Endothelial cell of hepatic sinusoid (primary cell): ENCODE measurements at regions not wholly inside any gene's neighbourhood (a gene's known extent, or its start where the extent isn't known, plus 50 kb on each side); places are given as distances from the start of the nearest gene placed in this dataset.

ENCODE experiments used
- in situ Hi-C: cut with HindIII; loops from 2 replicates; pipeline ENCODE4 v1.10.0; 2017; ENCODE audit warnings: low sequenced_read_pairs

DNA sequence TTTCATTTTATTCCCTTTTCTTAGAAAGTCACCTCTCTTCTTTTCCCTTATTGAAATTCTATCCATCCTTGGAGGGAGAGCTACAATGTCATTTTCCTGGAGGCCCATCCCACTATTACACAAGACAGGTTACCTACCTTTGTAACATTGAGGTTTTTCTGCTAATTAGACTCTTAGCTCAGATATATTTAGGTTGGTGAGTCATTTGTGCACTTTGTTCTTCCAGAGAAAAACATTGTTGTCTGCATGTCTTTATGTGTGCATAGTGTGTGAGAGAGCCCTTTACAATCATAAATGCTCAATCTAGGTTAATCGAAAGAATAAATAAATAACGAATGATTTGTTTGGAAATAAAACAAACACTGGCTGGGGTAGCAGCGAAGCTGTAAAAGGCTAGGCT, 191.8 kb downstream of the DACT1 start:
- in situ Hi-C loops, result no loop called here

DNA sequence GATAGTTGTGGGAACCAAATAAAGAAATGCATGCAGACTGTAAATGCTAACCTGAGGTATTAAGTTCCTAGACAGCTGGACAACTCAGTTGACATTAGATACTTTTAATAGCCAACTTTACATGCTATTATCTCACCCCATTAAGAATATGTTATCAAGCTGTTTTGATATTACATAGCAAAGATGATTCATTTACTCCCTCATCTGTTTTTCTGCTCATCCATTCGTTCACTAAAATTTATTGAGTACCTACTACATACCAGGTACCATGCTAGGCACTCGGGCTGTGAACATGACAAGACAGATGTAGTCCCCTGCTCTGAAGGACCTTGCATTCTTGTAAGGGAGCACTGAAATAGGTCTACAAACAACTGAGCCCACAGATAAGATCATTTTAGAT, 192.4 kb downstream of the DACT1 start:
- in situ Hi-C loops, result no loop called here

DNA sequence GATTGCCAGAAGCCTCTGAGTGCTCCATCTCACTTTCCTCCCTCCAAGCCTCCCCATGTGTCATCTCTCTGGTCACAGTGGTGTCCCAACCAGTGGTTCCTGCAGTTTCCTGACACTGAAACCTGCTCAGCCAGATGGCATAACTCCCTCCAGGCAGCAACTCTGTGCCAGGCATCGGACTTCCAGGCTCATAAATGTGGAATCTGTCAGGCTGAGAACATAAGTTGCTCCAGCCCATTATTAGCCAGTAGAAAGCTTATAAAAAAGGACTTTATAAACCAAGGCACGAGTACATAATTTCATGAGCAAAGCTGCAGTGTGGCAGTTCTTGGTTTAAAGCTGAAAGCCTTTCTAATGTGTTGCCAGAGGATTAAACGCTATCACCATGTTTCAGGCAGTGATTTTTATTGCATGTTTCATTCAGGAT, 194.3 kb downstream of the DACT1 start:
- in situ Hi-C loops, result no loop called here

DNA sequence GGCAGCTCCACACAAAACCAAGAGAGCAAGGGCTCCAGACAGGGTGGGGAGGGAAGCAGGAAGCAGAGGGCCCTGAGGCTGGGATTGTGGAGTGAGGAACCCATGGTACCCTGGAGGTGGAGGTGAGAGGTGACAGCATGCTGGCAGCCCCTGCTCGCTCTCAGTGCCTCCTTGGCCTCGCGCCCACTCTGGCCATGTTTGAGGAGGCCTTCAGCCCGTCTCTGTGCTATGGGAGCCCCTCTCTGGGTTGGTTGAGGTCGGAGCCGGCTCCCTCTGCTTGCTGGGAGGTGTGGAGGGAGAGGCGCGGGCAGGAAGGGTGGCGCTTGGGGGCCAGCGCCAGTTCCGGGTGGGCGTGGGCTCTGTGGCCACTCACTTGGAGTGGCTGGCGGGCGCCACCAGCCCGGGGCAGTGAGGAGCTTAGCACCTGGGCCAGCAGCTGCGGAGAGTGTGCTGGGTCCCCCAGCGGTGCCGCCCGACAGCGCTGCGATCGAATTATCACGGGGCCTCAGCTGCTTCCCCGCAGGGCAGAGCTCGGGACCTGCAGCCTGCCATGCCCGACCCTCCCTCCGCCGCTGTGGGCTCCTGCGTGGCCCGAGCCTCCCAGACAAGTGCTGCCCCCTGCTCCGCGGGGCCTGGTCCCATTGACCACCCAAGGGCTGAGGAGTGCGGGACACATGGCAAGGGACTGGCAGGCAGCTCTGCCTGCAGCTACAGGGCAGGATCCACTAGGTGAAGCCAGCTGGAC, 196.0 kb downstream of the DACT1 start:
- in situ Hi-C loops, result no loop called here

DNA sequence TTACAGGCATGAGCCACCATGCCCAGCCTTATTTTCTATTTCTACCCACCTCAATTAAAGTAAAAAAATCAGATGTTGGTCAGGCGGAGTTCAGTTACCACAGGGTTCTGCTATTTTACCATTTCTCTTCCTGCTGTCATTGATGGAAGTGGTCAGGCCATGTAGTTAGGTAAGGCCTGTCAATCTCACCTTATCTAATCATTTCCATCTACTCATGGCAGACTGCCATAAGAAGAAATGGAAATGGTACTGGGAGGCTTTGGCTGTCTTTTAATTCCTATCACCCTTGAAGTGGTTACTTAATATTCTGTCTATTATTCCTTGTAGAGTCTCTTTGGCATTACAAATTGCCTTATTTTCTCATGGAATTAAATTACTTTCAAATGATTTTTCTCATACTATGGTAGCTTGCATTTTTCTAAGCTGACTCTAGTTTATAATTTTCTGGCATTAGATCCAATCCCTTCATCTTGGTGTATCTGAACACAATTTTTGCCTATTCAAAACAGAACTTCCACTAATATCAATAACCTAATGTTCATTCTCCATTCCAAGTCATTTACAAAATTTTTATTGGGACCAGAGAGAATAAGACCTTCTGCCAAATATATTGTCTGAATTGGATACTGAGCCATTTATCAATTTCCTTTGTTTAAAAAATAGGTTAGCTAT, 198.7 kb downstream of the DACT1 start:
- in situ Hi-C loops, result no loop called here

DNA sequence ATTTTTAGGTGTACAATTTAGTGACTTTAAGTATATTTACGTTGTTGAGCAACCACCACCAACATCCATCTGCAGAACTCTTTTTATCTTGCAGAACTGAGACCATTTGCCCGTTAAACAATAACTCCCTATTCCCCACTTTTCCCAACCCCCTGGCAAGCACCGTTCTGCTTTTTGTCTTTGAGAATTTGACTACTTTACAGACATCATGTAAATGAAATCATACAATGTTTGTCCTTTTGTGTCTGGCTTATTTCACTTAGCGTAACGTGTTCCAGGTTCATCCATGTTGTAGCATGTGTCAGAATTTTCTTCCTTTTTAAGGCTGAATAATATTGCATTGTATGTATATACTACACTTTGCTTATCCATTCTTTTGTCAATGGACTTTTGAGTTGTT, 201.5 kb downstream of the DACT1 start:
- in situ Hi-C loops, result no loop called here

DNA sequence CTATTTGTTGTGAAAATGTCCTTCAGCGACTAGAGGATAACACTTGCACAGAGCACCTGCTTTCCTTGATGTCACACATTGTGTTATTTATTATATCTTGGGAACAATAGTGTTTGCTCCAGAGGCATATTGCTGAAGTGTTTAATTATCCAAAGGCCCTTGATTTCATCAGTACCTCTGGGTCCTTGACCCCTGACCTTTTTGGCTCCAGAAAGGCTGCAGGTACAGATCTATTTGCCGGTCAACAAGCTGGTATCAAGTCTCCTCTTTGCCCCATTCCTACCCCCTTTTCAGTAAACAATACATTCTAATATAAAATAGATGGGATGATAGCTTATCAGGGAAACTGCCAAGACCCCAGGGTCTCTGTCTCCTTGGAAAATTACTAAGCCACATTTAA, 206.8 kb downstream of the DACT1 start:
- in situ Hi-C loops, result no loop called here

DNA sequence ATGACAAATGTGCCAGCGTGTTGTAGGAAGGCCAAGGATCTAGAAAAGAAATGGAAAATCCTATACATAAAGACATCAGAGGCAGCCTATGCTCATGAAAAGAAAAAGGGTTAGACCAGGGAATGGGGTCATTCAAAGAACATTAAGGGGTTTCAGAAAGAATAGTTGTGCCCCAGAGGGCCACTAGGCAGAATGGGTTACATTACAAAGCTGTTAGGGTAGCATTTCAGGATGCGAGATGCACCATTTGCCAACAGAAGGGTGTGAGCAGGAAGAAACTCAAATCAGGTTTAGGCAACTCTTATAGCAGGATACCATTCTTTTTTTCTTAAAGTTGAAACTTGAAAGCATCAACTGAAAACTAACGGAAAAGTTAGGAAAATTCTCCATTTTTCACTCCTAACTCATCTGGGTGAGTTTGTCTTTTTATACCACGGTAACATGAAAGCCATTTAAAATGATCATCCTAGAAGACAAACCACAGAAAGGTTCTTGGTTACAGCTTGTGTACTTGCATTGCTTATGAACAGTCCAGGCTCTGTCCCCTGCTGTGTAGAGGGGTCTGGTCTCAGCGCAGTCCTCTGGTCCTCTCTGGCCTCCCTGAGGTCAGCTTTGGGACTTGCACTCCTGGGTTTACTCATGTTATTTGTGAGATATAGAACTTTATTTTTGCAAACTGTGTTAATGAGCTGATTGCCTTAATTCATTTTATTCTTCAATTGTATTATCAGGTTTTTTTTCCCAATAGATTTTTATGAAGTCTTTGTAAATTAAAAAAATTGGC, 209.1 kb downstream of the DACT1 start:
- in situ Hi-C loops, result no loop called here

DNA sequence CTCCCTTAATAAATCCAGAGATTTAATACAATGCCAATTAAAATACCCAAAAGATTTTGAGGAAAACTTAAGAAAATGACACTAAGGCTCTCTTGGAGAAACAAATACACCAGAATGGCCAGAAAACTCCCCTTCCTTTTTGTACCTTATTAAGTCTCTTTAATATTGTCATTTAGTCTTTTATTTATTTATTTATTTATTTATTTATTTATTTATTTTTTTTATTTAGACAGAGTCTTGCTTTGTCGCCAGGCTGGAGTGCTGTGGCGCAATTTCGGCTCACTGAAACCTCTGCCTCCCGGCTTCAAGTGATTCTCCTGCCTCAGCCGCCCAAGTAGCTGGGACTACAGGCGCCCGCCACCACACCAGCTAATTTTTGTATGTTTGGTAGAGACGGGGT, 210.6 kb downstream of the DACT1 start:
- in situ Hi-C loops, result no loop called here

DNA sequence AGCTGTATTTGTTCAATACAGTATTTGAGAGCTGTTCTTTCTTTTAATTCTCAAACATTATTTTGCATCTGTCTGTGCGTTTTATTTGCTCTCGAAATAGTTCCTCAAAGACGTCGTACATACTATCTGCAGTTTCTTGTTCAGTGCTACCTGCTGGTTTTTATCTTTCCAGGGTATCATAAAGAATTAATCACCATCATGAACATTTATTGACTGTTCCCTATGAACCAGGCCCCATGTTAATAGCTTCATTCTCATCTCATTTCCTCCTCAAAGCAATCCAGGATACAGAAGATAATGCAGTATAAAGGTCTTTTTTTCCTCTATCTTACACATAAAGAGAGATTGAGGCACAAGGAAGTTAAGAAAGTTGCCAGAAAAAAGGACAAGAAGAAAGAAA, 211.8 kb downstream of the DACT1 start:
- in situ Hi-C loops, result no loop called here

DNA sequence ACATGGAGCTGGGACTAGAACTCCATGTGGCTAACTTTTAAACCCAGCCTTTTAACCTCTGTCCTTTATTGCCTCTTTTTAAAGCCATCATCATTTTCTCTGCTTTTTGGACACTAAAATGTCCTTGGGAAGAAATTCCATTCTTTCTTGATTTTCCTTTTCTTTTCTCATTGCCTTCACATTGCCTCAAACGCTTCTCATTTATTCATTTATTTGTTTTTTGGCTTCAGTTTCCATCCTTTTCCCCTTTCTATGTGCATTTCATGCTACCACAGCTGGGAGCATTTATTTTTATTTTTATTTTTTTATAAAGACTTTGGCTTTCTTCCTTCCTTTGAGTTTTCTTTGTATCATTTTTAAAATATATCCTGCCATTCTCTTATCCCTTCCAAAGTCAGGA, 212.2 kb downstream of the DACT1 start:
- in situ Hi-C loops, result no loop called here

DNA sequence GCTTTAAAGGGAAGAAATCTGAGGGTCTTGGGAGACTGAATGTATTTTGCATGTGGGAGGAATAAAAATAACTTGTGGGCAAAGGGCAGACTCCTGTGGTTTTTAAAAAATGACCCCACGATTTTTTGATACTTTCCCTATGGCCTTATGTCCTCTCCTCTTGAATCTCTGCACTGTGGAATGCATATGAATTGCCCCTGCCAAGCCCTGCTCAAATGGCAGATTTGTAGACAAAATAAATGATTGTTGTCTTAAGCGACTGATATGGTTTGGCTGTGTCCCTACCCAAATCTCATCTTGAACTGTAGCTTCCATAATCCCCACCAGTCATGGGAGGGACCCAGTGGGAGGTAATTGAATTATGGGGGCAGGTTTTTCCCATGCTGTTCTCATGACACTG, 223.8 kb downstream of the DACT1 start:
- in situ Hi-C loops, result loop anchor here (5.0 kb wide), 2 partner anchors 39 to 51 kb away; no protein-coding TSS in a partner anchor

DNA sequence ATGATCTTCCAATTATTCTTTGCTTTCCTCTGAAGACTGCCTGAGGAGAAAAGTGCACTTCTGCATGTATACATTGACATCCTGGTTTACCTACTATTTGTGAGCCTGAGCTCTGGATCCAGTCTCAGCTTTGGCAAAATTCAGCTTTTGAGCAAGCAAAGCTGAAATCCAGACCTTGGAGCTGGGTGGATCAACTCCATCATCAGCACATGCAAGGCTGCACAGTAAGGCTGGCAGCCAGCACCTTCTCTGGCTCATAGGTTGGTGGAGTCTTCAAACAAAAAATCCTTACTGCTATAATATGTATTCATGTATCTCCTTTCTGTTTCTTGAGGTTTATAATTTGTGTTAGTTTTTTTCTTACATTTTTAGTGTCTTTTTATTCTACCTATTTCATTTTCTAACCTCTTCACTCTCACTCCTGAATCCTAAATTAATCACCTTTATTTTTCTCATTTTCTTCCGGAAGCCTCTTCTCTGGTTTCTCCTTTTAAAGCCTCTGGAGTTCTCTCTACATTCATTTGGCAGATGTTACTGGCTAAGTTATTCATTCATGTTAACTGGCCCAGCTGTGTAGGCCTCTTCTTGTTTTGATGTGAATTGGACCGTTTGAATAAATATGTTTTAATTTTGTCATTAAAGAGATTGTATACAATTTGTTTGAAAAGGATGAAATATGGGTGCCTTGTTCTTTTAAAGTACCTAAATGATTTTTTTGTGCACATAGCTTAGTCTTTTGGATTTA, 224.8 kb downstream of the DACT1 start:
- in situ Hi-C loops, result loop anchor here (5.0 kb wide), 2 partner anchors 40 to 50 kb away; no protein-coding TSS in a partner anchor

DNA sequence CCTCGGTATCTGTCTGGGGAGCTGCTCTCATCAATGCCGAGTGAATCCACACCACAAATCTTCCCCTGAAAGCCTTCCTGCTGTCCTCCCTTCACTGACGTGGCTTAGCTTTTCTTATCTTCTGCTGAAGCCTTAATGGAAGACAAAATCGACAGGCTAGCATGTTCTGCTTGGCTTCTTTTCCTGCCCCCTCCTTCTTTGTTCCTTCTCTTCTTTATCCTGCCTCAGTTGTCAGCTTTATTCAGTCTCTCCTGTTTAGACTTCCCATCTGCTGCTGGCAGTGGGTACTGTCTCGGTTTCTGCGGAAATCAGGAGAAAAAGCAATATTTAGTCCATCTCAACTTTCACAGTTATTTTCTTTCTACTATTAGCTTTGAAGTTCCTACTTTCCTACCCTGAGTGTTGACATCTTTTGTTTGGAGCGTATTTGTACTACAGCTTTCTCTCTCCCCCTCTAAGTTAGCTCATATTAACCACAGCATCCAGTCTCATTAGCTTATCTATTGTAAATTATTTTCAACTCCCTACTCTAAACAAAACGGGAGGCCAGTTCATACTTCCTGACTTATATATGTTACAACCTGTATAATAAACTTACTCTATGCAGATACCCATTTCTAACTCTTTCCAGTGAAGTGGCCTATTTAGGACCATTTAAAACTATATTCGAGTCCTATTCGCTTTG, 226.0 kb downstream of the DACT1 start:
- in situ Hi-C loops, result loop anchor here (5.0 kb wide), 2 partner anchors 42 to 48 kb away; no protein-coding TSS in a partner anchor

DNA sequence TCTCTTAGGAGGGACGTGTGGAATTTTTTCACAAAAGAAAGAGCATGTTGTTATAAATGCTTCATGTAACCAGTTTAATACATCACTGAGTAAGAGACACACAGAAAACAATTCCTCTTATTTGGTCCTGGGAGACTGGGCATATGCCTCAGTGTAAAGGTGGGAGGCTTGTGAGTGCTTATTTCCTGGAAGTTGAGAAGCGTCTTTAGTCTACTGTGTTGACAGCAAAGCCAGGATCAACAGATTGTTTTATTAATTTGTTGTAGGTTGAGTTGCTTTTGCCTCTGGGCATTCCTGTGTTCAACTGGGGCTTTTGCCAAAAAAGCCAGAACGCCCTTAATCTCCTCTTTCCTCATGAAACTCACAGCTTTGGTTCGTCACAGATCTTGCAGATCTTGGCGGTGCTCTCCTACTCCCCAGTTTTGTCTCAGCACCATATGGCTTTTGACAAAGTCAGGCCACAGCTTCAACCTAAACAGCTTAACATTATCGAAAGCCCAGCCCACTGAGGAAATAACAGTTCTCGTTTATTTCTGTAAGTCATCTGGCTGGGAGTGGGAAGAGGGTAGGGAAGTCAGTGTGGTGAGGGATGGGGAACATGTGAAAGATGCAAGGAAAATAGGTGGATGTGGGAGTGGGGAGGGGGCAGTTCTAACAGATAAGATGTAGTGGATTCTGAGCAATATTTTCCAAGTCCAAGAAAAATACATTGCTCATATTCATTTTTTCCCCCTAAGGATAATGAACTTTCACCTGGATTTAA, 227.2 kb downstream of the DACT1 start:
- in situ Hi-C loops, result loop anchor here (5.0 kb wide), 2 partner anchors 43 to 47 kb away; no protein-coding TSS in a partner anchor

DNA sequence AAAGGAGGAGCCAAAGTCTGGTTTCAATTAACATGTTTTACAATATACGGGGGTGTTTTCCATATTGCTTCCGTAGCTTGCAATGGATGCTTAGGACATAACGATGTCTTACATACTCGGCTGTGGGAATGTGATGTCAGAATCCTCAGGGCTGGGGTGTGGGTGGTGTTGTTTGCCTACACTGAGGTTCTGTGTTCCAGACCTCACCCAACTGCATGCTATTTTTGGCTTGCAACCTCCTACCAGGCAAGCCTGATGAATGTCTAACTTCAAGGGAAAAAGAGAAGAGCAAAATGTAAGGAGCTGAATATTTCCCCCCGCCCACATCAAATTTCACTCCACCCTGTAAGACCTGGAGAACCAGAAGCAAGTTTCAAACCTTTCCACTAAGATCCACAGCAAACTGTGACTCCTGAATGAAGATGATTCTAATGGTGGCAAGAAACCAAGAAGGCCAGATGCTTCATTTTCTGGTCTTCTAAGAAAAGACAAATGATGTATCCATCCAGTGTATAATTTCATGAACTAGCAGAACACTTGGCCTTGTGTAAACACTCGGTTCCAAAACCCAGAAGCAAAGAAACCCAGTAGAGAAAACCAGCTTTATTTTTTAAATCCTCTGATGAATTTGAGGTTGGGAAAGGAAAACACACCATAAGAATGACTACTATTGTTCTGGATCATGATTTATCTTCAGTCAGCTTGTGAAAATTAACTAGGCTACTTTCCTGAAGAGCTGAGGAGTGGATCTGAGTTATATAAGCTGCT, 227.9 kb downstream of the DACT1 start:
- in situ Hi-C loops, result no loop called here

DNA sequence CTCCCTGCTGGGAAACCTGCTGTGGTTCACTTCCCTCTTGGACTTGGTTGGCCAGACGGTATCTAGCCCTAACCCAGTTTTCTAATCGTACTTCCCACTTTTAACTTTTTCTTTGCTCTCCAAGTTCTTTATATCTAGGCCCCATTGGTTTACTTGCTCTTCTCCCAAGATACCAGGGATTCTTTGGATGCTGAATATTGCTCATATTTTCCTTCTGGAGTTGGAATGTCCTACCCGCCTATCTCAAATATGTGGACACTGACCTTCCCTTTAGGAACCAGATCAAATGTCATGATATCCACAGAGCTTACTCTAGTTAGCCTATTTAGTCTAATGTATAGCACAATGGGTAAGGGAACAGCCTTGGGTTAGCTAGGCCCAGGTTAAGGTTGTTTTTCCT, 228.6 kb downstream of the DACT1 start:
- in situ Hi-C loops, result no loop called here

DNA sequence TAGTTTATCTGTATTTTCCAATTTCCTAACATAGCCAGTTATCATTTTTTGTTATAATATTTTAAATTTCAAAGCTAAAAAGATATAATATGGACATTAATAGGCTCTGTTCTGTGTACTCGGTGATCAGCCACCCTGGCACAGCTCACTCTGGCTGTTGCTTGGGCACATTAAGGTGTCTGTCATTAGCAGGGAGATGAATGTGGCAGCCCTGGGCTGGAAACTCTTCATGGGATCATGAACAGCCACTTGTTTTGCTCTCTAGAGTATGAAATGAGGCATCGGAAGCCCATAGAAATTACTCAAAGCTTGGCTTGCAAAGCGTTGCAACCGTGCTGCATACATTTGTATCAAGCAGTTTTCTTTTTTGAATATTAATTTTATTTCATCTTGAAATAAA, 233.2 kb downstream of the DACT1 start:
- in situ Hi-C loops, result no loop called here

DNA sequence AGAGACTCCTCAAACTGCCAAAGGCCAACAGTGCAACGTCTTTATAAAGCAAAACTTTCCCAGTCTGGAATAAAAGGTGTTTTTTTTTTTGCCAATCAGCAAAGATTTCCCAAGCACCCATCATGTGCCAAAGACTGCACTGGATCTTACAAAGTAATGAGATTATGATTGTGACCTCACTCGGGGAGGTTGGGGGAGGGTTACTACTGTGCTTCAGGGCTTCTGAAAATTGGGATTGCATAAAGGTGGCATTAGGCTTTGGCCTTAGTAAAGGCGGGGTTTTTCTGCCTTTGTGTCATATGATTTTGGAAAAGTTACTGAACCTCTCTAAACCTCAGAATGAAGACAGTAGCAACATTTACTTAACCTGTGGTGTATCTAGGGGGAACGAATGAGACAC, 233.8 kb downstream of the DACT1 start:
- in situ Hi-C loops, result no loop called here
